GM13977 (cell line): ENCODE measurements at regions not wholly inside any gene's neighbourhood (a gene's known extent, or its start where the extent isn't known, plus 50 kb on each side); places are given as distances from the start of the nearest gene placed in this dataset.

Source experiments
- DNase-seq: peaks from one replicate; pipeline ENCODE4 v3.0.0; 2012; ENCODE audit warnings: low spot score
- CTCF ChIP-seq: IDR thresholded peaks from 2 replicates; pipeline ENCODE4 v1.5.1; 2012; ENCODE audit warnings: mild to moderate bottlenecking, control low read depth; ENCODE audit not compliant: insufficient read depth; ENCODE audit errors: extremely low read depth, missing control alignments
- in situ Hi-C: fragments of 300-500 bp; cut with MboI; formaldehyde crosslinking; loops from one replicate; pipeline ENCODE4 v1.12.0; 2022; ENCODE audit warnings: low sequenced_read_pairs, low pct_unique_long_range_greater_than_20kb, mixed read lengths, inconsistent platforms; ENCODE audit not compliant: unreplicated experiment

GRCh38 chr13:108407495-108407894 lies 138.0 kb downstream of the TNFSF13B start:
- no peak for TF ChIP-seq CTCF
- no peak for DNase-seq
- in situ Hi-C loops = no loop called here

- DNase-seq = no peak
- in situ Hi-C loops = no loop called here
- TF ChIP-seq CTCF = no peak
Measured at GRCh38 chr13:108408672-108409071, 139.2 kb downstream of the TNFSF13B start.

GRCh38 chr13:108409730-108410129 lies 140.2 kb downstream of the TNFSF13B start:
- no peak for DNase-seq
- in situ Hi-C loops = no loop called here
- no peak for TF ChIP-seq CTCF

GRCh38 chr13:108419768-108420167 lies 150.2 kb downstream of the TNFSF13B start:
- DNase-seq = no peak
- in situ Hi-C loops = no loop called here
- TF ChIP-seq CTCF = no peak

GRCh38 chr13:108425056-108425455 lies 155.5 kb downstream of the TNFSF13B start:
- TF ChIP-seq CTCF = no peak
- DNase-seq = no peak
- in situ Hi-C loops = no loop called here

- TF ChIP-seq CTCF = no peak
- in situ Hi-C loops = no loop called here
- no peak for DNase-seq
Measured at GRCh38 chr13:108426893-108427292, 157.4 kb downstream of the TNFSF13B start.

- no peak for TF ChIP-seq CTCF
- DNase-seq = no peak
- in situ Hi-C loops = no loop called here
Measured at GRCh38 chr13:108427355-108427754, 157.8 kb downstream of the TNFSF13B start.
